PC-9 (cell line): ENCODE measurements at regions not wholly inside any gene's neighbourhood (a gene's known extent, or its start where the extent isn't known, plus 50 kb on each side); places are given as distances from the start of the nearest gene placed in this dataset.

ENCODE experiments used
- BruUV-seq: library from RNA; stranded (reverse); fragments of 400-500 nt; replicated peaks from 2 replicates; lab custom pipeline; 2021; lab: Mats Ljungman, UMichigan
- CTCF ChIA-PET: fragments of 300-600 bp; sonication (Branson Sonifier 250); formaldehyde crosslinking; loops from one replicate; lab custom pipeline; 2022; ENCODE audit warnings: antibody characterized with exemption; lab: Charles Lee
- POLR2A ChIA-PET: fragments of 300-600 bp; sonication (Branson Sonifier 250); formaldehyde crosslinking; loops from one replicate; lab custom pipeline; 2022; ENCODE audit warnings: antibody characterized with exemption; ENCODE audit not compliant: unreplicated experiment; lab: Charles Lee
- DNase-seq, 2 experiments: peaks; one replicate each; pipeline versions ENCODE4 v3.0.0 to v3.0.0-alpha.2; 2015 to 2022; ENCODE audit warnings: mixed read lengths in 1 of 2
- H2AFZ ChIP-seq: fragments of 200-600 bp; sonication (generic); 2 replicates; pipeline ENCODE4 v1.8.1; 2017; ENCODE audit warnings: antibody characterized with exemption
- H3F3A ChIP-seq: fragments of 200-600 bp; sonication (generic); 2 replicates; pipeline ENCODE4 v1.8.1; 2017; ENCODE audit warnings: antibody characterized with exemption, mild to moderate bottlenecking, low read depth; ENCODE audit not compliant: insufficient read depth
- H3K27ac ChIP-seq: fragments of 200-600 bp; sonication (generic); 2 replicates; pipeline ENCODE4 v1.6.1; 2016; ENCODE audit warnings: mixed run types
- H3K27me3 ChIP-seq: fragments of 200-600 bp; sonication (generic); 2 replicates; pipeline ENCODE4 v1.6.1; 2016; ENCODE audit warnings: low read depth, mixed run types; ENCODE audit not compliant: insufficient read depth
- H3K36me3 ChIP-seq: fragments of 200-600 bp; sonication (generic); 2 replicates; pipeline ENCODE4 v1.6.1; 2016; ENCODE audit warnings: low read depth, mixed run types
- H3K4me1 ChIP-seq: fragments of 200-600 bp; sonication (generic); replicated peaks from 2 replicates; pipeline ENCODE4 v1.6.1; 2016; ENCODE audit warnings: mixed run types; ENCODE audit not compliant: insufficient read depth
- H3K4me2 ChIP-seq: fragments of 200-600 bp; sonication (generic); 2 replicates; pipeline ENCODE4 v1.6.1; 2017; ENCODE audit warnings: mixed run types
- H3K4me3 ChIP-seq: fragments of 200-600 bp; sonication (generic); 2 replicates; pipeline ENCODE4 v1.6.1; 2016; ENCODE audit warnings: mixed run types
- H3K79me2 ChIP-seq: fragments of 200-600 bp; sonication (generic); 2 replicates; pipeline ENCODE4 v1.6.1; 2017; ENCODE audit warnings: low read depth, mixed run types
- H3K9me2 ChIP-seq: fragments of 200-600 bp; sonication (generic); 2 replicates; pipeline ENCODE4 v1.8.1; 2017; ENCODE audit warnings: mild to moderate bottlenecking; ENCODE audit not compliant: insufficient read depth
- H3K9me3 ChIP-seq: fragments of 200-600 bp; sonication (generic); 2 replicates; pipeline ENCODE4 v1.8.1; 2016; ENCODE audit warnings: low read depth; ENCODE audit not compliant: insufficient read depth
- H4K20me1 ChIP-seq: fragments of 200-600 bp; sonication (generic); 2 replicates; pipeline ENCODE4 v1.8.1; 2017; ENCODE audit not compliant: insufficient read depth
- EZH2 ChIP-seq: fragments of 200-600 bp; sonication (generic); IDR thresholded peaks from 2 replicates; pipeline ENCODE4 v1.8.0; 2017; ENCODE audit warnings: antibody characterized with exemption, low read depth
- intact Hi-C: fragments of 100-400 bp; cut with micrococcal nuclease; formaldehyde crosslinking; loops from one replicate; pipeline ENCODE4 v1.10.0; 2022; ENCODE audit not compliant: unreplicated experiment
- TF ChIP-seq, protein P1 (sequence below): fragments of 200-600 bp; sonication (generic); conservative IDR thresholded peaks from 2 replicates; pipeline ENCODE4 v1.6.1; 2017; ENCODE audit warnings: mixed run types, antibody characterized with exemption, mild to moderate bottlenecking, moderate library complexity

DNA sequence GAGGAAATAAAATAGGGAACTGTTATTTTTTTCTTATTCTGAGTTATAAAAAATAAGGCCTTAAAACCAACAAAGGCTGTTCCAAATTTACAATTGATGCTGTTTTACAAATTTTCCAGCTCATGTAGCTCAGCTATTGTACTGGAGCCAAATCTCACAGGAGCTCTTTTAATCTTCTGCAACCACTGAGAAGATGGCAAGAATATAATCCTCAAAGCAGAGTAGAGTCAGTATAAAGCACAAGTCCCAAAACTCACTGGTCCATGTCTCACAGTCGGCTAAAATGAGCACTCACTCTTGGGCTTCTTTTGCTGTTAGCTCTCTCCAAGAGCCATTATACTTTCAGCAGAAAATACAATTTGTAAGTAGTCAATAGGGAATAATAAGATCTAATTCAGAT is 1074.4 kb upstream of the PRR20A start:
- Histone ChIP-seq H3K4me3 (no peak overlapping the region), H4K20me1 (no peaks in the 10 kb centered on the region), H3K79me2 (no peaks in the 10 kb centered on the region), H2AFZ (no peak overlapping the region), H3K36me3 (no peaks in the 10 kb centered on the region), H3K27ac (no peak overlapping the region), H3K4me1 (no peaks in the 10 kb centered on the region), H3K4me2 (no peak overlapping the region), H3K9me3 (no peaks in the 10 kb centered on the region), H3F3A (no peaks in the 10 kb centered on the region), H3K27me3 (no peaks in the 10 kb centered on the region), H3K9me2 (no peaks in the 10 kb centered on the region)
- intact Hi-C loops: no loop called here
- CTCF ChIA-PET: no interaction called here
- BruUV-seq: no TSS peak
- POLR2A ChIA-PET: no interaction called here
- TF ChIP-seq, protein P1, sequence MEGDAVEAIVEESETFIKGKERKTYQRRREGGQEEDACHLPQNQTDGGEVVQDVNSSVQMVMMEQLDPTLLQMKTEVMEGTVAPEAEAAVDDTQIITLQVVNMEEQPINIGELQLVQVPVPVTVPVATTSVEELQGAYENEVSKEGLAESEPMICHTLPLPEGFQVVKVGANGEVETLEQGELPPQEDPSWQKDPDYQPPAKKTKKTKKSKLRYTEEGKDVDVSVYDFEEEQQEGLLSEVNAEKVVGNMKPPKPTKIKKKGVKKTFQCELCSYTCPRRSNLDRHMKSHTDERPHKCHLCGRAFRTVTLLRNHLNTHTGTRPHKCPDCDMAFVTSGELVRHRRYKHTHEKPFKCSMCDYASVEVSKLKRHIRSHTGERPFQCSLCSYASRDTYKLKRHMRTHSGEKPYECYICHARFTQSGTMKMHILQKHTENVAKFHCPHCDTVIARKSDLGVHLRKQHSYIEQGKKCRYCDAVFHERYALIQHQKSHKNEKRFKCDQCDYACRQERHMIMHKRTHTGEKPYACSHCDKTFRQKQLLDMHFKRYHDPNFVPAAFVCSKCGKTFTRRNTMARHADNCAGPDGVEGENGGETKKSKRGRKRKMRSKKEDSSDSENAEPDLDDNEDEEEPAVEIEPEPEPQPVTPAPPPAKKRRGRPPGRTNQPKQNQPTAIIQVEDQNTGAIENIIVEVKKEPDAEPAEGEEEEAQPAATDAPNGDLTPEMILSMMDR: no peak
- no peak for TF ChIP-seq EZH2
- no peak for DNase-seq

DNA sequence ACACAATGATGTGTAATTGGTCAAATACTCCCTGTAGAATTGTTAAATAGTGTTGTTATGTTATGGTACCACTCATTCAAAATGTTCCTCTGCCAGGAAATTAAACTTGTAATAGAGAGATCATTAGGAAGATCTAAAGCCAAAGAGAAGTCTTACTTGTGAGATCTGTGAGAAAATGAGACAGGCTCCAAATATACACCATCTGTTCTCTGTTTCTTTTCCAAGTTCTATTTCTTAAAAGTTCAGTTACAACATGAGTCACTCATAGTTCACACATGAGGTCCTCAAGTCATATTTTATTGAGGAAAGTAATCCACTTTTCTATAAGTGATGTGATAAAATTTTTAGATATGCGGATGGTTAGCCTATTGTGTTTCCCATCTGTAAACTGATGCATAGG is 1038.1 kb upstream of the PRR20A start:
- no TSS peak for BruUV-seq
- CTCF ChIA-PET: no interaction called here

DNA sequence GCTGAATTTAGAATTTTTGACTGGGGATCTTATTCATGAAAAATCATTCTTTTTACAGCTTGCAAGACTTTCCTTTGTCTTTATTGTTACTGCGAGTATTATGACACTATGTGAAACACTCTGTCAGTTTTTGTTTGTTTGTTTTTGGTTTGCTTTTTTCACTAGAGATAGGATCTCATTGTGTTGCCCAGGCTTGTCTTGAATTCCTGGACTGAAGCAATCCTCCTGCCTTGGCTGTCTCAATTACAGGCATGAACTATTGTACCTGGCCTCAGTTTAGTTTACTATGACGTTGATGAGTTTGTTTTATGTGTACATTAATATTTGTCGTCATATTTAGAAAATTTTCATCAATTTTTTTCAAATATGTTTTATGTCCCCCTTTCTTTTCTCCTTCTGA is 1030.0 kb upstream of the PRR20A start:
- Histone ChIP-seq H3K9me2 (no peaks in the 10 kb centered on the region), H3K79me2 (no peaks in the 10 kb centered on the region), H3K4me2 (no peak overlapping the region), H3K9me3 (no peaks in the 10 kb centered on the region), H3K27ac (no peak overlapping the region), H4K20me1 (no peaks in the 10 kb centered on the region), H3K36me3 (no peaks in the 10 kb centered on the region), H3K4me1 (no peaks in the 10 kb centered on the region), H3K4me3 (no peak overlapping the region), H3K27me3 (no peaks in the 10 kb centered on the region), H2AFZ (no peak overlapping the region), H3F3A (no peaks in the 10 kb centered on the region)
- DNase-seq: no peak
- CTCF ChIA-PET: no interaction called here
- no TSS peak for BruUV-seq
- POLR2A ChIA-PET: no interaction called here
- TF ChIP-seq, protein P1: no peak
- no peak for TF ChIP-seq EZH2
- intact Hi-C loops: no loop called here

More for the DNA sequence above, 1038.1 kb upstream of the PRR20A start:
- no peak overlapping the region for H3K4me3 ChIP-seq
- no peaks in the 10 kb centered on the region for H3K4me1 ChIP-seq
- H3K27me3 ChIP-seq: no peaks in the 10 kb centered on the region
- no peaks in the 10 kb centered on the region for H3F3A ChIP-seq
- H3K36me3 ChIP-seq: no peaks in the 10 kb centered on the region
- POLR2A ChIA-PET: no interaction called here
- no peak overlapping the region for H3K27ac ChIP-seq
- H3K9me2 ChIP-seq: no peaks in the 10 kb centered on the region
- no peaks in the 10 kb centered on the region for H4K20me1 ChIP-seq
- no peaks in the 10 kb centered on the region for H3K79me2 ChIP-seq
- no peak for DNase-seq
- H3K9me3 ChIP-seq: no peaks in the 10 kb centered on the region
- no peak overlapping the region for H2AFZ ChIP-seq
- H3K4me2 ChIP-seq: no peak overlapping the region
- TF ChIP-seq, protein P1: no peak
- TF ChIP-seq EZH2: no peak
- intact Hi-C loops: no loop called here
